GM12873 (cell line): ENCODE measurements at regions not wholly inside any gene's neighbourhood (a gene's known extent, or its start where the extent isn't known, plus 50 kb on each side); places are given as distances from the start of the nearest gene placed in this dataset.

Source experiments
- TF ChIP-seq, protein P1 (sequence below): IDR thresholded peaks from 2 replicates; pipeline ENCODE4 v1.5.1; 2012; ENCODE audit warnings: low read depth, mild to moderate bottlenecking, moderate library complexity, low read length, control low read depth; ENCODE audit not compliant: insufficient read depth; ENCODE audit errors: missing control alignments

DNA sequence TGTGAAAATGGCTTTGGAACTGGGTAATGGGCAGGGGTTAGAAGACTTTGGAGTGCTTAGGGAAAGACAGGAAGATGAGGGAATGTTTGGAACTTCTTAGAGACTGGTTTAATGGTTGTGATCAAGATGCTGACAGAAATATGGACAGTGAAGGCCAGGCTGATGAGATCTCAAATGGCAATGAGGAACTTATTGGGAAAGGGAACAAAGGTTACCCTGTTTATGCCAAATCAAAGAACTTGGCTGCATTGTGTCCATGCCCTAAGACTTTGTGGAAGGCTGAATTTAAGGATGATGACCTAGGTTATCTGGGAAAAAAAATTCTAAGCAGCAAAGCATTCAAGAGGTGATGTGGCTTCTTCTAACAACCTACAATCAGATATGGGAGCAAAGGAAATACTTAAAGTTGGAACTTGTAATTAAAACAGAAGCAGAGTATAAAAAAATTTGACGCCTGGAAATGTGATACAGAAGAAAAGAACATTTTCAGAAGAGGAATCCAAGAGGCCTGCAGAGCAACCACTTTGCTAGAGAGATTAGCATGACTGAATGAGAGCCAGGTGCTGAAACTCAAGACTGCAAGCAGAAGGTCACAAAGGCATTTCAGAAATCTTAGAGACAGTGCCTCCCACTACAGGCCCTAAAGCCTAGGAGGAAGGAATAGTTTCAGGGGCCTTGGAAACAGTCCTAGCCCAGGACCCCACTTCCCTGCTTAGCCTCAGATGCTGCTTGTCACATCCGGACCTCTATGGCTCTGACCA is 65.6 kb upstream of the FLRT2 start:
- TF ChIP-seq, protein P1, sequence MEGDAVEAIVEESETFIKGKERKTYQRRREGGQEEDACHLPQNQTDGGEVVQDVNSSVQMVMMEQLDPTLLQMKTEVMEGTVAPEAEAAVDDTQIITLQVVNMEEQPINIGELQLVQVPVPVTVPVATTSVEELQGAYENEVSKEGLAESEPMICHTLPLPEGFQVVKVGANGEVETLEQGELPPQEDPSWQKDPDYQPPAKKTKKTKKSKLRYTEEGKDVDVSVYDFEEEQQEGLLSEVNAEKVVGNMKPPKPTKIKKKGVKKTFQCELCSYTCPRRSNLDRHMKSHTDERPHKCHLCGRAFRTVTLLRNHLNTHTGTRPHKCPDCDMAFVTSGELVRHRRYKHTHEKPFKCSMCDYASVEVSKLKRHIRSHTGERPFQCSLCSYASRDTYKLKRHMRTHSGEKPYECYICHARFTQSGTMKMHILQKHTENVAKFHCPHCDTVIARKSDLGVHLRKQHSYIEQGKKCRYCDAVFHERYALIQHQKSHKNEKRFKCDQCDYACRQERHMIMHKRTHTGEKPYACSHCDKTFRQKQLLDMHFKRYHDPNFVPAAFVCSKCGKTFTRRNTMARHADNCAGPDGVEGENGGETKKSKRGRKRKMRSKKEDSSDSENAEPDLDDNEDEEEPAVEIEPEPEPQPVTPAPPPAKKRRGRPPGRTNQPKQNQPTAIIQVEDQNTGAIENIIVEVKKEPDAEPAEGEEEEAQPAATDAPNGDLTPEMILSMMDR: no peak

DNA sequence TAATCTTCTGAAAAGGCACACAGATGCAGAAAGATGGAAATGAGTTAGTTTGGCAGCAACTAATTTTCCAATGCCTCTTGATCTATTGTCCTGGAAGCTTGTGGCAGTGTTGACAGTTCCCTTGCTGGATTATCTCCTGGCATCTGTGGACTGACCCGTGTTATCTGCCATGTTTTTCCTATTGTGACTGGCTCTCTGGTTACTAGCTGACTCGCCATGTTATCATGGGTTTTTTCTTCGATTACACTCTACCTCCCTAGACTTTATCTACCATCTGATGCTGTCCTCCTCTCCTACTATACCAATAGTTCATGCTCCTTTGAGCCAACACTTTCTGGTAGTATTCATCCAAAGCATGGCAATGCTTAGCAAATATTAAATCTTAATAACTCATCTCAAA is 63.3 kb upstream of the FLRT2 start:
- TF ChIP-seq, protein P1: no peak

- TF ChIP-seq, protein P1: no peak
Observed at GRCh38 chr14:85468816-85469215, 61.1 kb upstream of the FLRT2 start.

DNA sequence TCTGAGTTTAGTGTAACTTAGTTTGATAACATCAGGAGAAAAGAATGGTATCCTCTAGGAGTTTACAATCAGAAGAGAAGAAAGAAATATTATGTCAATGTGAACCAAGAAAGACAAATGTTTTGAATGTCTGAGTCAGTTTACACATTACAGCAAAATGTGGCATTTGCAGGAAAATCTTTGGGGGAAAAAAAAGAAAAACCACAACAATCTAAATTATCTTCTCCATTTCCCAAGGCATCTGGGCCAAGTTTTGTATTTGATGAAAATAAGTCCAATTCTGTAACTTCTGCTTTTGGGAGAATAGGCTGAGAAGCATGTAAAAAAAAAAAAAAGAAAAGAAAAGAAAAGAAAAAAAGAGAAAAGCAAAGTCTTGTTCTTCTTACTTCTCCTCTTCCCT is 58.8 kb upstream of the FLRT2 start:
- TF ChIP-seq, protein P1: no peak

DNA sequence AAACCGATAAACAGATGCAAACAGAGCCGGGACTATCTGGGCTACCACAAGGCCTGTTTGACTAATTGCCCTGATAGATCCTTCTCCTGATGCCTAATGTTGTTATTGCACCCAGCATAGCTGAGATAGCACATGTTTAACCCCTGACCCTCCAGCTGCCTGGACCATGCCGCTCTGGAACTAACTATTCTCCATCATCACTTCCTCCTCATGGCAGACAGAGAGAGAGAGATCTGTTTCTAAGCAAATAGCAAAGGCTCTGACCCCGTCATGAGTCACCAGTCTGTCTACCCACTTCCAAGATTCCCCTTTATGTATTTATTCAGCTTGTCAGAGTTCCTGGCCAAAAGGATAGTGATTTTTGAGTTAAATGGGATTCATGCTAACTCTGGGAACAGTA is 58.2 kb upstream of the FLRT2 start:
- TF ChIP-seq, protein P1: no peak

GRCh38 chr14:85474431-85474830 is 55.5 kb upstream of the FLRT2 start:
- TF ChIP-seq, protein P1: no peak

- TF ChIP-seq, protein P1: no peak
Observed at GRCh38 chr14:85475113-85475512, 54.8 kb upstream of the FLRT2 start.
